ENCODE measurements at regions not wholly inside any gene's neighbourhood (a gene's known extent, or its start where the extent isn't known, plus 50 kb on each side); places are given as distances from the start of the nearest gene placed in this dataset.

GRCh38 chr4:130628531-130628930 lies 1532.6 kb downstream of the C4orf33 start:
- no peak overlapping the region for H3K4me3 ChIP-seq (replicated peaks in 1 of 4; ENCODE audit: control extremely low read depth in 1 of 4, insufficient read depth in 1 of 4, low read depth in 3 of 4, low read length in 4 of 4)
- H3K9ac ChIP-seq (ENCODE audit: insufficient read depth, low read length) = no peak overlapping the region
- H3K36me3 ChIP-seq (ENCODE audit: control insufficient read depth, insufficient read depth, low read length) = no peaks in the 10 kb centered on the region
- no peak for TF ChIP-seq EZH2 (IDR thresholded peaks at IDR 0.05; ENCODE audit: low read length, missing control alignments)
- H3K4me2 ChIP-seq (ENCODE audit: extremely low read depth, insufficient read depth, low read length) = no peak overlapping the region
- H3K27ac ChIP-seq (ENCODE audit: insufficient read depth, low read length) = no peak overlapping the region
- no peak overlapping the region for H2AFZ ChIP-seq (ENCODE audit: low read length)
- H3K4me1 ChIP-seq (ENCODE audit: control insufficient read depth, extremely low read depth, insufficient read depth, low read length) = no peaks in the 10 kb centered on the region
- no peaks in the 10 kb centered on the region for H4K20me1 ChIP-seq (ENCODE audit: control insufficient read depth, extremely low read depth, insufficient read depth, low read length)
- H3K9me3 ChIP-seq (ENCODE audit: control insufficient read depth, insufficient read depth, low read depth, low read length) = no peaks in the 10 kb centered on the region
- peak in 1 of 2 donors; percentile 4 for DNase-seq (ENCODE audit: low read depth in 2 of 2)
- H3K27me3 ChIP-seq (ENCODE audit: control insufficient read depth, insufficient read depth, low read length) = no peaks in the 10 kb centered on the region
- H3K79me2 ChIP-seq (ENCODE audit: control insufficient read depth, insufficient read depth, low read length) = no peaks in the 10 kb centered on the region

GRCh38 chr4:130632731-130633604 lies 1537.0 kb downstream of the C4orf33 start:
- no peak overlapping the region for H2AFZ ChIP-seq (ENCODE audit: low read length)
- H4K20me1 ChIP-seq (ENCODE audit: control insufficient read depth, extremely low read depth, insufficient read depth, low read length) = no peaks in the 10 kb centered on the region
- H3K4me3 ChIP-seq (replicated peaks in 1 of 4; ENCODE audit: control extremely low read depth in 1 of 4, insufficient read depth in 1 of 4, low read depth in 3 of 4, low read length in 4 of 4) = no peak overlapping the region
- DNase-seq (ENCODE audit: low read depth in 2 of 2) = peak; percentile 28 to 54
- no peaks in the 10 kb centered on the region for H3K36me3 ChIP-seq (ENCODE audit: control insufficient read depth, insufficient read depth, low read length)
- no peaks in the 10 kb centered on the region for H3K9me3 ChIP-seq (ENCODE audit: control insufficient read depth, insufficient read depth, low read depth, low read length)
- no peak for TF ChIP-seq EZH2 (IDR thresholded peaks at IDR 0.05; ENCODE audit: low read length, missing control alignments)
- no peak for TF ChIP-seq CTCF (conservative IDR thresholded peaks at IDR 0.05 in 1 of 2, IDR thresholded peaks at IDR 0.05 in 1 of 2; ENCODE audit: low read depth in 1 of 2, low read length in 2 of 2)
- no peak overlapping the region for H3K4me2 ChIP-seq (ENCODE audit: extremely low read depth, insufficient read depth, low read length)
- H3K79me2 ChIP-seq (ENCODE audit: control insufficient read depth, insufficient read depth, low read length) = no peaks in the 10 kb centered on the region
- H3K9ac ChIP-seq (ENCODE audit: insufficient read depth, low read length) = no peak overlapping the region
- no peaks in the 10 kb centered on the region for H3K4me1 ChIP-seq (ENCODE audit: control insufficient read depth, extremely low read depth, insufficient read depth, low read length)
- no peaks in the 10 kb centered on the region for H3K27me3 ChIP-seq (ENCODE audit: control insufficient read depth, insufficient read depth, low read length)
- H3K27ac ChIP-seq (ENCODE audit: insufficient read depth, low read length) = no peak overlapping the region

- TF ChIP-seq CTCF (conservative IDR thresholded peaks at IDR 0.05 in 1 of 2, IDR thresholded peaks at IDR 0.05 in 1 of 2; ENCODE audit: low read depth in 1 of 2, low read length in 2 of 2) (no peak), EZH2 (IDR thresholded peaks at IDR 0.05; ENCODE audit: low read length, missing control alignments) (no peak)
- no peaks in the 10 kb centered on the region for H3K27me3 ChIP-seq (ENCODE audit: control insufficient read depth, insufficient read depth, low read length)
- H3K79me2 ChIP-seq (ENCODE audit: control insufficient read depth, insufficient read depth, low read length) = no peaks in the 10 kb centered on the region
- H3K4me3 ChIP-seq (replicated peaks in 1 of 4; ENCODE audit: control extremely low read depth in 1 of 4, insufficient read depth in 1 of 4, low read depth in 3 of 4, low read length in 4 of 4) = no peak overlapping the region
- no peaks in the 10 kb centered on the region for H3K4me1 ChIP-seq (ENCODE audit: control insufficient read depth, extremely low read depth, insufficient read depth, low read length)
- no peak for DNase-seq (ENCODE audit: low read depth in 2 of 2)
- no peak overlapping the region for H3K9ac ChIP-seq (ENCODE audit: insufficient read depth, low read length)
- H4K20me1 ChIP-seq (ENCODE audit: control insufficient read depth, extremely low read depth, insufficient read depth, low read length) = no peaks in the 10 kb centered on the region
- H3K27ac ChIP-seq (ENCODE audit: insufficient read depth, low read length) = no peak overlapping the region
- no peaks in the 10 kb centered on the region for H3K9me3 ChIP-seq (ENCODE audit: control insufficient read depth, insufficient read depth, low read depth, low read length)
- H3K4me2 ChIP-seq (ENCODE audit: extremely low read depth, insufficient read depth, low read length) = no peak overlapping the region
- no peak overlapping the region for H2AFZ ChIP-seq (ENCODE audit: low read length)
- no peaks in the 10 kb centered on the region for H3K36me3 ChIP-seq (ENCODE audit: control insufficient read depth, insufficient read depth, low read length)
These were observed 1540.5 kb downstream of the C4orf33 start for GRCh38 chr4:130636486-130636885.

All from fibroblast of lung (primary cell).